WTC11 (cell line): ENCODE measurements at regions not wholly inside any gene's neighbourhood (a gene's known extent, or its start where the extent isn't known, plus 50 kb on each side); places are given as distances from the start of the nearest gene placed in this dataset.

Experiments
- ATAC-seq: fragments of 200-7000 bp; cut with Tn5 transposase; 2 replicates; pipeline ENCODE4 v1.10.0; 2021; ENCODE audit warnings: mild to moderate bottlenecking, moderate library complexity
- CTCF ChIA-PET: fragments of 300-600 bp; sonication (Branson Sonifier 250); formaldehyde crosslinking; loops from one replicate; lab custom pipeline; 2021; ENCODE audit warnings: antibody characterized with exemption; lab: Charles Lee
- POLR2A ChIA-PET: fragments of 350-600 bp; sonication (Branson Sonifier 250); formaldehyde crosslinking; loops from one replicate; lab custom pipeline; 2021; ENCODE audit warnings: antibody characterized with exemption; lab: Charles Lee
- DNase-seq: peaks from one replicate; pipeline ENCODE4 v3.0.0; 2021; ENCODE audit warnings: low spot score
- H3K27ac Mint-ChIP-seq: 2 replicates; pipeline ENCODE4 v1.8.0; 2021; ENCODE audit warnings: mixed read lengths
- H3K27me3 Mint-ChIP-seq: 2 replicates; pipeline ENCODE4 v1.8.0; 2021; ENCODE audit warnings: low read depth, mild to moderate bottlenecking, moderate library complexity, mixed read lengths
- H3K36me3 Mint-ChIP-seq: 2 replicates; pipeline ENCODE4 v1.8.0; 2021; ENCODE audit warnings: mixed read lengths
- H3K4me1 Mint-ChIP-seq: 2 replicates; pipeline ENCODE4 v1.8.0; 2022; ENCODE audit warnings: mixed read lengths
- H3K4me3 Mint-ChIP-seq: 2 replicates; pipeline ENCODE4 v1.8.0; 2021; ENCODE audit warnings: mild to moderate bottlenecking, moderate library complexity, mixed read lengths
- H3K9me3 Mint-ChIP-seq: 2 replicates; pipeline ENCODE4 v1.8.0; 2021; ENCODE audit warnings: mixed read lengths
- ATF3 ChIP-seq: sonication (generic); formaldehyde crosslinking; conservative IDR thresholded peaks from 2 replicates; pipeline ENCODE4 v1.8.1; 2022; ENCODE audit warnings: mild to moderate bottlenecking, missing genetic modification reagents
- CBFB ChIP-seq: sonication (generic); formaldehyde crosslinking; IDR thresholded peaks from 2 replicates; pipeline ENCODE4 v1.8.1; 2022; ENCODE audit warnings: mild to moderate bottlenecking, low read depth, missing genetic modification reagents
- CTCF ChIP-seq: fragments of 200-600 bp; IDR thresholded peaks from 2 replicates; pipeline ENCODE4 v1.8.0; 2022; ENCODE audit warnings: antibody characterized with exemption
- EMX1 ChIP-seq: fragments of 250-450 bp; sonication (Bioruptor Pico); IDR thresholded peaks from 2 replicates; pipeline ENCODE4 v1.8.0; 2021; ENCODE audit warnings: mild to moderate bottlenecking
- ESRRA ChIP-seq: sonication (generic); formaldehyde crosslinking; IDR thresholded peaks from 2 replicates; pipeline ENCODE4 v1.8.1; 2022; ENCODE audit warnings: mild to moderate bottlenecking, missing genetic modification reagents, borderline replicate concordance
- ETV6 ChIP-seq: sonication (generic); formaldehyde crosslinking; IDR thresholded peaks from 2 replicates; pipeline ENCODE4 v1.8.1; 2022; ENCODE audit warnings: mild to moderate bottlenecking, missing genetic modification reagents
- FOXJ3 ChIP-seq: sonication (generic); formaldehyde crosslinking; IDR thresholded peaks from 2 replicates; pipeline ENCODE4 v1.9.0; 2021; ENCODE audit warnings: missing genetic modification reagents, mild to moderate bottlenecking, borderline replicate concordance
- GABPB1 ChIP-seq: sonication (generic); formaldehyde crosslinking; IDR thresholded peaks from 2 replicates; pipeline ENCODE4 v1.8.1; 2023; ENCODE audit warnings: mild to moderate bottlenecking, missing genetic modification reagents
- HMGXB4 ChIP-seq: sonication (generic); formaldehyde crosslinking; IDR thresholded peaks from 2 replicates; pipeline ENCODE4 v1.8.1; 2023; ENCODE audit warnings: mild to moderate bottlenecking, moderate library complexity, missing genetic modification reagents
- IRF2 ChIP-seq: sonication (generic); formaldehyde crosslinking; IDR thresholded peaks from 2 replicates; pipeline ENCODE4 v1.8.0; 2022; ENCODE audit warnings: low read depth, missing genetic modification reagents, borderline replicate concordance
- JAZF1 ChIP-seq: fragments of 250-450 bp; sonication (Bioruptor Pico); IDR thresholded peaks from 2 replicates; pipeline ENCODE4 v1.9.0; 2021; ENCODE audit warnings: moderate library complexity, mild to moderate bottlenecking, inconsistent platforms
- KAT7 ChIP-seq: sonication (generic); formaldehyde crosslinking; IDR thresholded peaks from 2 replicates; pipeline ENCODE4 v1.8.1; 2023; ENCODE audit warnings: missing genetic modification reagents, mild to moderate bottlenecking, borderline replicate concordance
- MAX ChIP-seq: sonication (generic); formaldehyde crosslinking; IDR thresholded peaks from 2 replicates; pipeline ENCODE4 v1.8.0; 2022; ENCODE audit warnings: mild to moderate bottlenecking, missing genetic modification reagents
- MLX ChIP-seq: sonication (generic); formaldehyde crosslinking; IDR thresholded peaks from 2 replicates; pipeline ENCODE4 v1.8.1; 2023; ENCODE audit warnings: mild to moderate bottlenecking, missing genetic modification reagents, moderate library complexity
- NFATC4 ChIP-seq: fragments of 250-450 bp; sonication (Bioruptor Pico); IDR thresholded peaks from 2 replicates; pipeline ENCODE4 v1.9.0; 2021; ENCODE audit warnings: mild to moderate bottlenecking
- NFE2L1 ChIP-seq: sonication (generic); formaldehyde crosslinking; IDR thresholded peaks from 2 replicates; pipeline ENCODE4 v1.8.1; 2023; ENCODE audit warnings: missing genetic modification reagents
- NR3C1 ChIP-seq: sonication (generic); formaldehyde crosslinking; conservative IDR thresholded peaks from 2 replicates; pipeline ENCODE4 v1.8.1; 2023; ENCODE audit warnings: low read depth, mild to moderate bottlenecking, missing genetic modification reagents
- RELA ChIP-seq: sonication (generic); formaldehyde crosslinking; IDR thresholded peaks from 2 replicates; pipeline ENCODE4 v1.8.1; 2022; ENCODE audit warnings: missing genetic modification reagents, mild to moderate bottlenecking, borderline replicate concordance
- SOX15 ChIP-seq: fragments of 250-450 bp; sonication (Bioruptor Pico); IDR thresholded peaks from 2 replicates; pipeline ENCODE4 v1.9.0; 2021; ENCODE audit warnings: mild to moderate bottlenecking
- TCF7 ChIP-seq: sonication (generic); formaldehyde crosslinking; IDR thresholded peaks from 2 replicates; pipeline ENCODE4 v1.8.0; 2022; ENCODE audit warnings: mild to moderate bottlenecking, low read depth, missing genetic modification reagents, moderate library complexity
- ZNF121 ChIP-seq: sonication (generic); formaldehyde crosslinking; IDR thresholded peaks from 2 replicates; pipeline ENCODE4 v1.8.0; 2023; ENCODE audit warnings: missing genetic modification reagents
- ZNF219 ChIP-seq: sonication (generic); formaldehyde crosslinking; IDR thresholded peaks from 2 replicates; pipeline ENCODE4 v1.8.0; 2023; ENCODE audit warnings: missing genetic modification reagents, mild to moderate bottlenecking, borderline replicate concordance
- ZNF532 ChIP-seq: fragments of 250-450 bp; sonication (Bioruptor Pico); IDR thresholded peaks from 2 replicates; pipeline ENCODE4 v1.9.0; 2021; ENCODE audit warnings: mild to moderate bottlenecking, borderline replicate concordance
- ZNF671 ChIP-seq: fragments of 250-450 bp; sonication (Bioruptor Pico); IDR thresholded peaks from 2 replicates; pipeline ENCODE4 v1.8.0; 2021; ENCODE audit warnings: mild to moderate bottlenecking

GRCh38 chr1:229028987-229029878 is 241.7 kb upstream of the RAB4A start (continued):
- no peak for TF ChIP-seq ZNF532 (CRISPR knock-in tag)
- TF ChIP-seq FOXJ3 (CRISPR knock-in tag) = no peak
- TF ChIP-seq ETV6 = no peak
- TF ChIP-seq ESRRA = no peak
- TF ChIP-seq HMGXB4 (CRISPR knock-in tag) = no peak

- Mint-ChIP-seq H3K36me3 (no peaks in the 10 kb centered on the region), H3K4me3 (no peak overlapping the region), H3K9me3 (no peaks in the 10 kb centered on the region; the same call in 1 of the 2 replicates), H3K27ac (no peak overlapping the region), H3K27me3 (peaks cover 24% of the 10 kb centered on the region), H3K4me1 (peaks cover 70% of the 10 kb centered on the region)
- ChIA-PET POLR2A (interaction anchor here (0.6 kb wide), 1 partner anchor 177 kb away, joined by 5 read pairs; no protein-coding TSS in a partner anchor), CTCF (interaction anchor here (1.2 to 1.7 kb wide), 2 partner anchors 29 to 229 kb away, joined by 3 to 6 read pairs; no protein-coding TSS in a partner anchor)
- DNase-seq (no peak), ATAC-seq (no peak)
- no peak for TF ChIP-seq ZNF671 (CRISPR knock-in tag)
- no peak for TF ChIP-seq NFATC4 (CRISPR knock-in tag)
- TF ChIP-seq ZNF219 (CRISPR knock-in tag) = no peak
- no peak for TF ChIP-seq TCF7 (CRISPR knock-in tag)
- TF ChIP-seq RELA (CRISPR knock-in tag) = no peak
- no peak for TF ChIP-seq EMX1
- TF ChIP-seq IRF2 = no peak
- no peak for TF ChIP-seq KAT7
- TF ChIP-seq GABPB1 = no peak
- no peak for TF ChIP-seq MLX (CRISPR knock-in tag)
- TF ChIP-seq SOX15 = no peak
These were observed 241.1 kb upstream of the RAB4A start for GRCh38 chr1:229029879-229030235.

- H3K4me1 Mint-ChIP-seq = peaks cover 62% of the 10 kb centered on the region
- H3K27me3 Mint-ChIP-seq = peaks cover 16% of the 10 kb centered on the region
- no peaks in the 10 kb centered on the region for H3K36me3 Mint-ChIP-seq
- peak; percentile 23 for ATAC-seq
- no peaks in the 10 kb centered on the region; the same call in 1 of the 2 replicates for H3K9me3 Mint-ChIP-seq
- POLR2A ChIA-PET = interaction anchor here (0.6 kb wide), 1 partner anchor 624 kb away, joined by 8 read pairs; the partner anchor contains the start of gene TRIM11
- no peak for DNase-seq
- CTCF ChIA-PET = interaction anchor here (1.2 kb wide), 1 partner anchor 28 kb away, joined by 3 read pairs; no protein-coding TSS in a partner anchor
- H3K27ac Mint-ChIP-seq = no peak overlapping the region
- no peak overlapping the region for H3K4me3 Mint-ChIP-seq
- TF ChIP-seq ATF3 (CRISPR knock-in tag) (no peak), MAX (no peak), CTCF (no peak), CBFB (CRISPR knock-in tag) (no peak), MLX (CRISPR knock-in tag) (no peak), NFE2L1 (CRISPR knock-in tag) (no peak), NR3C1 (CRISPR knock-in tag) (no peak), KAT7 (no peak), JAZF1 (CRISPR knock-in tag) (no peak), ZNF121 (CRISPR knock-in tag) (no peak)
These were observed 240.3 kb upstream of the RAB4A start for GRCh38 chr1:229030630-229031029.
